ENCODE measurements at regions not wholly inside any gene's neighbourhood (a gene's known extent, or its start where the extent isn't known, plus 50 kb on each side); places are given as distances from the start of the nearest gene placed in this dataset.
"Not testable (repeated sequence)": the region's sequence is repeated elsewhere in the genome, so short reads cannot be mapped to it uniquely, and the experiment has no call there.

- no peak for DNase-seq
- Histone ChIP-seq H3K36me3 (ENCODE audit: insufficient read depth in 1 of 2, low read depth in 1 of 2) (no peaks in the 10 kb centered on the region), H3K9me3 (no peaks in the 10 kb centered on the region), H3K27me3 (ENCODE audit: insufficient read depth in 3 of 3, low read length in 2 of 3) (no peaks in the 10 kb centered on the region), H3K27ac (no peak overlapping the region), H3K4me3 (no peak overlapping the region), H3K4me1 (no peaks in the 10 kb centered on the region)
- ATAC-seq, result no peak
- no peak for TF ChIP-seq CTCF (IDR thresholded peaks at IDR 0.05)
- intact Hi-C loops (cut with DNase I), result no loop called here
These were observed 517.7 kb downstream of the RERGL start for GRCh38 chr12:17572250-17572649.

- no peak overlapping the region for H3K27ac ChIP-seq
- 56 to 64% (median 56%) methylated on average over 2 of the region's 2 CpGs for WGBS, 3 donors
- no peak for DNase-seq
- no peaks in the 10 kb centered on the region for H3K27me3 ChIP-seq (ENCODE audit: insufficient read depth in 3 of 3, low read length in 2 of 3)
- H3K4me1 ChIP-seq, result no peaks in the 10 kb centered on the region
- no peaks in the 10 kb centered on the region for H3K9me3 ChIP-seq
- ATAC-seq, result no peak
- intact Hi-C loops (cut with DNase I), result no loop called here
- no peak for TF ChIP-seq CTCF (IDR thresholded peaks at IDR 0.05)
- no peak overlapping the region for H3K4me3 ChIP-seq
- no peaks in the 10 kb centered on the region for H3K36me3 ChIP-seq (ENCODE audit: insufficient read depth in 1 of 2, low read depth in 1 of 2)
These were observed 518.9 kb downstream of the RERGL start for GRCh38 chr12:17571047-17571446.

GRCh38 chr12:17564630-17565029, 525.4 kb downstream of the RERGL start:
- H3K27me3 ChIP-seq (ENCODE audit: insufficient read depth in 3 of 3, low read length in 2 of 3); H3K9me3 ChIP-seq; H3K4me3 ChIP-seq; H3K4me1 ChIP-seq; H3K36me3 ChIP-seq (ENCODE audit: insufficient read depth in 1 of 2, low read depth in 1 of 2); H3K27ac ChIP-seq; DNase-seq; ATAC-seq; intact Hi-C loops (cut with DNase I): not testable (repeated sequence)
- 76 to 88% (median 83%) methylated on average over 8 of the region's 8 CpGs for WGBS, 3 donors

GRCh38 chr12:17550011-17550410, 540.0 kb downstream of the RERGL start:
- ATAC-seq (no peak), DNase-seq (no peak)
- TF ChIP-seq CTCF (IDR thresholded peaks at IDR 0.05), result no peak
- Histone ChIP-seq H3K27me3 (ENCODE audit: insufficient read depth in 3 of 3, low read length in 2 of 3) (no peaks in the 10 kb centered on the region), H3K36me3 (ENCODE audit: insufficient read depth in 1 of 2, low read depth in 1 of 2) (no peaks in the 10 kb centered on the region), H3K27ac (no peak overlapping the region), H3K9me3 (no peaks in the 10 kb centered on the region), H3K4me3 (no peak overlapping the region), H3K4me1 (no peaks in the 10 kb centered on the region)
- intact Hi-C loops (cut with DNase I), result no loop called here
- WGBS, 3 donors, result 82 to 88% (median 86%) methylated on average over 1 of the region's 1 CpG

- H3K4me1 ChIP-seq, result no peaks in the 10 kb centered on the region
- no peak overlapping the region for H3K27ac ChIP-seq
- ATAC-seq (no peak), DNase-seq (no peak)
- no peaks in the 10 kb centered on the region for H3K36me3 ChIP-seq (ENCODE audit: insufficient read depth in 1 of 2, low read depth in 1 of 2)
- TF ChIP-seq CTCF (IDR thresholded peaks at IDR 0.05), result no peak
- no peaks in the 10 kb centered on the region for H3K27me3 ChIP-seq (ENCODE audit: insufficient read depth in 3 of 3, low read length in 2 of 3)
- no peak overlapping the region for H3K4me3 ChIP-seq
- WGBS, 3 donors, result 70 to 74% (median 70%) methylated on average over 2 of the region's 2 CpGs
- intact Hi-C loops (cut with DNase I), result no loop called here
- H3K9me3 ChIP-seq, result no peaks in the 10 kb centered on the region
These were observed 549.1 kb downstream of the RERGL start for GRCh38 chr12:17540921-17541320.

All from psoas muscle (tissue), 7 donors.